NCI-H1436 (cell line): ENCODE measurements at regions not wholly inside any gene's neighbourhood (a gene's known extent, or its start where the extent isn't known, plus 50 kb on each side); places are given as distances from the start of the nearest gene placed in this dataset.
"Not testable (repeated sequence)": the region's sequence is repeated elsewhere in the genome, so short reads cannot be mapped to it uniquely, and the experiment has no call there.

Experiments
- DNase-seq: peaks from one replicate; lab custom pipeline; 2025; lab: John Stamatoyannopoulos, UW

GRCh38 chr7:91463330-91463729 is 199.1 kb downstream of the FZD1 start:
- DNase-seq = no peak

GRCh38 chr7:91465595-91466061 is 201.4 kb downstream of the FZD1 start:
- no peak for DNase-seq

- DNase-seq = no peak
Observed at GRCh38 chr7:91468256-91468655, 204.0 kb downstream of the FZD1 start.

GRCh38 chr7:91473619-91474018 is 209.4 kb downstream of the FZD1 start:
- DNase-seq = no peak

GRCh38 chr7:91474074-91474473 is 209.8 kb downstream of the FZD1 start:
- no peak for DNase-seq

GRCh38 chr7:91480470-91480869 is 216.2 kb downstream of the FZD1 start:
- not testable (repeated sequence) for DNase-seq

GRCh38 chr7:91491868-91492267 is 227.6 kb downstream of the FZD1 start:
- no peak for DNase-seq

GRCh38 chr7:91492317-91492716 is 228.1 kb downstream of the FZD1 start:
- no peak for DNase-seq

- DNase-seq = no peak
Observed at GRCh38 chr7:91492773-91493172, 228.5 kb downstream of the FZD1 start.

GRCh38 chr7:91494450-91494849 is 230.2 kb downstream of the FZD1 start:
- DNase-seq = no peak

GRCh38 chr7:91496251-91496820 is 232.1 kb downstream of the FZD1 start:
- DNase-seq = no peak

- DNase-seq = not testable (repeated sequence)
Observed at GRCh38 chr7:91497277-91497676, 233.0 kb downstream of the FZD1 start.

- no peak for DNase-seq
Observed at GRCh38 chr7:91503934-91504555, 239.8 kb downstream of the FZD1 start.

- no peak for DNase-seq
Observed at GRCh38 chr7:91504919-91505318, 240.7 kb downstream of the FZD1 start.

GRCh38 chr7:91506966-91507365 is 242.7 kb downstream of the FZD1 start:
- not testable (repeated sequence) for DNase-seq

- DNase-seq = not testable (repeated sequence)
Observed at GRCh38 chr7:91511861-91512260, 247.6 kb downstream of the FZD1 start.

GRCh38 chr7:91512958-91513357 is 248.7 kb downstream of the FZD1 start:
- DNase-seq = no peak

GRCh38 chr7:91514591-91514990 is 250.4 kb downstream of the FZD1 start:
- DNase-seq = no peak

- no peak for DNase-seq
Observed at GRCh38 chr7:91515961-91516360, 251.7 kb downstream of the FZD1 start.

GRCh38 chr7:91517201-91517785 is 253.1 kb downstream of the FZD1 start:
- peak; percentile 40 for DNase-seq

GRCh38 chr7:91518058-91518457 is 253.8 kb downstream of the FZD1 start:
- no peak for DNase-seq

GRCh38 chr7:91519241-91520158 is 255.3 kb downstream of the FZD1 start:
- DNase-seq = peak; percentile 23
